HCT116 (cell line): ENCODE measurements at regions not wholly inside any gene's neighbourhood (a gene's known extent, or its start where the extent isn't known, plus 50 kb on each side); places are given as distances from the start of the nearest gene placed in this dataset.

Experiments
- ATAC-seq: fragments of 200-7000 bp; cut with Tn5 transposase; 2 replicates; pipeline ENCODE4 v1.9.1; 2020; ENCODE audit warnings: mild to moderate bottlenecking, moderate library complexity
- BruUV-seq: library from RNA; stranded (reverse); fragments of 400-500 nt; replicated peaks from 2 replicates; lab custom pipeline; 2021; lab: Mats Ljungman, UMichigan
- CTCF ChIA-PET: fragments of 300-600 bp; sonication (Branson Sonifier 250); formaldehyde crosslinking; loops from one replicate; lab custom pipeline; 2021; ENCODE audit warnings: antibody characterized with exemption; lab: Charles Lee
- POLR2A ChIA-PET: fragments of 300-600, 350-600 bp; sonication (Branson Sonifier 250); formaldehyde crosslinking; loops from one replicate; lab custom pipeline; 2021; ENCODE audit warnings: antibody characterized with exemption; lab: Charles Lee
- RAD21 ChIA-PET, 2 experiments: fragments of 300-600 bp; sonication (Branson Sonifier 250); formaldehyde crosslinking; loops; one replicate each; lab custom pipeline; 2023; ENCODE audit warnings: low total read pairs in 2 of 2; ENCODE audit not compliant: uncharacterized antibody in 2 of 2, unreplicated experiment in 2 of 2, low non-redundant PET in 1 of 2; lab: Charles Lee
- DNase-seq: peaks from one replicate; pipeline ENCODE4 v3.0.0-alpha.2; 2010; ENCODE audit warnings: low read depth, low spot score
- H2AFZ ChIP-seq: fragments of 200-600 bp; shearing (Covaris generic), sonication (generic); 2 replicates; pipeline ENCODE4 v1.6.1; 2017; ENCODE audit warnings: low read depth, mixed run types, mixed read lengths, antibody characterized with exemption, low read length; ENCODE audit not compliant: poor library complexity, severe bottlenecking
- H3K27ac ChIP-seq: 2 replicates; pipeline ENCODE4 v1.5.1; 2012; ENCODE audit warnings: low read depth, low read length
- H3K27me3 ChIP-seq: fragments of 200-600 bp; sonication (generic); 2 replicates; pipeline ENCODE4 v1.6.1; 2016; ENCODE audit warnings: mixed run types, low read length, mixed read lengths; ENCODE audit not compliant: insufficient read depth
- H3K36me3 ChIP-seq, 2 experiments: fragments of 200-500 bp in 1 of 2; fragments of 200-600 bp in 1 of 2; sonication (Bioruptor generic) in 1 of 2; sonication (generic) in 1 of 2; 2 replicates each; pipeline versions ENCODE4 v1.5.1 to v1.6.1; 2014 to 2016; ENCODE audit warnings: low read length in 2 of 2, inconsistent platforms in 1 of 2, mixed read lengths in 1 of 2, mixed run types in 1 of 2; ENCODE audit not compliant: insufficient read depth in 2 of 2, control insufficient read depth in 1 of 2
- H3K4me1 ChIP-seq, 2 experiments: fragments of 200-600 bp in 1 of 2; sonication (generic) in 1 of 2; 2 replicates each; pipeline versions ENCODE4 v1.5.1 to v1.6.1; 2012 to 2017; ENCODE audit warnings: low read length in 2 of 2, inconsistent platforms in 1 of 2, mild to moderate bottlenecking in 1 of 2, mixed read lengths in 1 of 2, mixed run types in 1 of 2, moderate library complexity in 1 of 2; ENCODE audit not compliant: insufficient read depth in 2 of 2, control insufficient read depth in 1 of 2
- H3K4me2 ChIP-seq: fragments of 200-600 bp; sonication (generic); 2 replicates; pipeline ENCODE4 v1.6.1; 2017; ENCODE audit warnings: mixed run types, low read length, mixed read lengths
- H3K4me3 ChIP-seq, 2 experiments: fragments of 200-600 bp in 1 of 2; sonication (generic) in 1 of 2; replicated peaks in 1 of 2; 2 replicates each; pipeline ENCODE4 v1.5.1; 2011 to 2016; ENCODE audit warnings: low read length in 2 of 2, control low read depth in 1 of 2, low read depth in 1 of 2, mild to moderate bottlenecking in 1 of 2, mixed read lengths in 1 of 2, mixed run types in 1 of 2
- H3K79me2 ChIP-seq: fragments of 200-600 bp; sonication (generic); 2 replicates; pipeline ENCODE4 v1.6.1; 2017; ENCODE audit warnings: mild to moderate bottlenecking, mixed run types, low read length, moderate library complexity, mixed read lengths; ENCODE audit not compliant: insufficient read depth
- H3K9ac ChIP-seq: fragments of 200-600 bp; sonication (generic); 2 replicates; pipeline ENCODE4 v1.6.1; 2016; ENCODE audit warnings: low read length, mixed read lengths
- H3K9me2 ChIP-seq: fragments of 200-600 bp; sonication (generic), shearing (Covaris generic); 2 replicates; pipeline ENCODE4 v1.6.1; 2017; ENCODE audit warnings: mixed run types, mild to moderate bottlenecking, moderate library complexity; ENCODE audit not compliant: insufficient read depth
- H3K9me3 ChIP-seq, 2 experiments: fragments of 200-500 bp in 1 of 2; fragments of 200-600 bp in 1 of 2; sonication (Bioruptor generic) in 1 of 2; sonication (generic) in 1 of 2; 2 replicates each; pipeline ENCODE4 v1.6.1; 2014 to 2017; ENCODE audit warnings: low read length in 2 of 2, mixed read lengths in 2 of 2, inconsistent platforms in 1 of 2, low read depth in 1 of 2, mild to moderate bottlenecking in 1 of 2, mixed run types in 1 of 2, moderate library complexity in 1 of 2; ENCODE audit not compliant: control insufficient read depth in 1 of 2, insufficient read depth in 1 of 2
- H4K20me1 ChIP-seq: fragments of 200-600 bp; sonication (generic), shearing (Covaris generic); 2 replicates; pipeline ENCODE4 v1.6.1; 2017; ENCODE audit warnings: mixed run types, mild to moderate bottlenecking, moderate library complexity; ENCODE audit not compliant: insufficient read depth
- CBX3 ChIP-seq: IDR thresholded peaks from 2 replicates; pipeline ENCODE4 v1.6.1; 2012; ENCODE audit warnings: low read depth
- CEBPB ChIP-seq: IDR thresholded peaks from 2 replicates; pipeline ENCODE4 v1.6.1; 2012; ENCODE audit warnings: low read depth
- EGR1 ChIP-seq: IDR thresholded peaks from 2 replicates; pipeline ENCODE4 v1.6.1; 2012; ENCODE audit warnings: low read depth
- ELF1 ChIP-seq: IDR thresholded peaks from 2 replicates; pipeline ENCODE4 v1.6.1; 2012; ENCODE audit warnings: low read depth, borderline replicate concordance
- EZH2 ChIP-seq: fragments of 200-600 bp; sonication (generic); IDR thresholded peaks from 2 replicates; pipeline ENCODE4 v1.6.1; 2017; ENCODE audit warnings: antibody characterized with exemption, mixed run types
- EZH2phosphoT487 ChIP-seq: fragments of 200-600 bp; IDR thresholded peaks from 2 replicates; pipeline ENCODE4 v1.6.1; 2018; ENCODE audit warnings: antibody characterized with exemption, borderline replicate concordance
- FOSL1 ChIP-seq: IDR thresholded peaks from 2 replicates; pipeline ENCODE4 v1.6.1; 2012; ENCODE audit warnings: low read depth
- JUND ChIP-seq: IDR thresholded peaks from 2 replicates; pipeline ENCODE4 v1.6.1; 2012
- POLR2A ChIP-seq: IDR thresholded peaks from 2 replicates; pipeline ENCODE4 v1.7.0; 2011; ENCODE audit warnings: borderline replicate concordance; ENCODE audit not compliant: insufficient read depth, insufficient read length; ENCODE audit errors: extremely low read depth
- RAD21 ChIP-seq: IDR thresholded peaks from 2 replicates; pipeline ENCODE4 v1.6.1; 2012; ENCODE audit warnings: low read depth, mild to moderate bottlenecking
- SRF ChIP-seq: IDR thresholded peaks from 2 replicates; pipeline ENCODE4 v1.6.1; 2012; ENCODE audit warnings: low read depth
- ZFX ChIP-seq: fragments of 450-650 bp; IDR thresholded peaks from 2 replicates; pipeline ENCODE4 v1.6.1; 2017
- intact Hi-C: fragments of 100-400 bp; cut with micrococcal nuclease; formaldehyde crosslinking; loops from 2 replicates; pipeline ENCODE4 v1.10.0; 2022
- TF ChIP-seq, protein P1 (sequence below): IDR thresholded peaks from 2 replicates; pipeline ENCODE4 v1.6.1; 2011; ENCODE audit warnings: mild to moderate bottlenecking, low read length, moderate library complexity; ENCODE audit not compliant: insufficient replicate concordance; ENCODE audit errors: extremely low read depth
- TF ChIP-seq, protein P2 (sequence below), 3 experiments: fragments of 200-600 bp in 1 of 3; sonication (generic) in 1 of 3; IDR thresholded peaks in 2 of 3; conservative IDR thresholded peaks in 1 of 3; 2 replicates each; pipeline ENCODE4 v1.5.1; 2012 to 2017; ENCODE audit warnings: low read depth in 2 of 3, low read length in 2 of 3, antibody characterized with exemption in 1 of 3, borderline replicate concordance in 1 of 3, control low read depth in 1 of 3, mild to moderate bottlenecking in 1 of 3, mixed read lengths in 1 of 3, mixed run types in 1 of 3, moderate library complexity in 1 of 3; ENCODE audit not compliant: insufficient read depth in 1 of 3
- TF ChIP-seq, protein P3 (sequence below): IDR thresholded peaks from 2 replicates; pipeline ENCODE4 v1.6.1; 2012; ENCODE audit warnings: low read depth

- H3K4me1 ChIP-seq: no peaks in the 10 kb centered on the region
- no peak overlapping the region for H2AFZ ChIP-seq
- no peaks in the 10 kb centered on the region for H4K20me1 ChIP-seq
- CTCF ChIA-PET: no interaction called here
- no peaks in the 10 kb centered on the region for H3K36me3 ChIP-seq
- H3K9ac ChIP-seq: no peak overlapping the region
- H3K27me3 ChIP-seq: no peaks in the 10 kb centered on the region; the same call in 1 of the 2 replicates
- ATAC-seq: no peak
- no peaks in the 10 kb centered on the region for H3K9me2 ChIP-seq
- TF ChIP-seq CBX3: no peak
- TF ChIP-seq, all 23 proteins: peak for 0
- no peak overlapping the region for H3K27ac ChIP-seq
- POLR2A ChIA-PET: no interaction called here
- H3K9me3 ChIP-seq: no peaks in the 10 kb centered on the region
- DNase-seq: no peak
- RAD21 ChIA-PET: no interaction called here
- H3K79me2 ChIP-seq: no peaks in the 10 kb centered on the region
- H3K4me2 ChIP-seq: no peak overlapping the region
- intact Hi-C loops: no loop called here
- BruUV-seq: no TSS peak
- H3K4me3 ChIP-seq: no peak overlapping the region
These were observed 437.3 kb upstream of the SYNCRIP start for GRCh38 chr6:86079938-86080337.

DNA sequence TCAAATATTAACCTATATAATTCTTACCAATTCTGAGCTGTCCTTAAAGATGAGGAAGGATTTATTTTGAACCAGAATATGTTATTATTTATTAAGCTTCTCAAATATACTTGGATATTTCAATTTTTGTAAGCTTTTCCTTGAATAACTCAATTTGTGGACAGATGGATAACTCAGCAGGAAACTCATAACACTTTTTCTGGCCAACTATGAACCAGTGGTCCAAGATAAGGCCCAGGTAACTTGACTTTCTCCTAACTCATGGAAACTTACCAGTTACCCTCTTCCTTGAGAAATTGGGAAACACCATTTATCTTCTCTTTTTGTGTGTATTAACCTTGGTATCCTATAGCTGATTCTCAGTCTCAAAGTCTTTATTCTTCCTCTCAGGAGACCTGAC is 427.5 kb upstream of the SYNCRIP start:
- no peaks in the 10 kb centered on the region for H3K9me3 ChIP-seq
- ChIA-PET RAD21 (no interaction called here), CTCF (no interaction called here), POLR2A (no interaction called here)
- H3K79me2 ChIP-seq: no peaks in the 10 kb centered on the region
- no peaks in the 10 kb centered on the region for H4K20me1 ChIP-seq
- H3K27me3 ChIP-seq: peaks cover 14% of the 10 kb centered on the region; the same call in 1 of the 2 replicates
- intact Hi-C loops: no loop called here
- no peak for DNase-seq
- H3K4me2 ChIP-seq: no peak overlapping the region
- no peak for ATAC-seq
- no peak overlapping the region for H3K9ac ChIP-seq
- H3K9me2 ChIP-seq: no peaks in the 10 kb centered on the region
- no peaks in the 10 kb centered on the region for H3K36me3 ChIP-seq
- H3K4me3 ChIP-seq: no peak overlapping the region
- H3K4me1 ChIP-seq: no peaks in the 10 kb centered on the region
- H3K27ac ChIP-seq: no peak overlapping the region
- BruUV-seq: no TSS peak
- H2AFZ ChIP-seq: no peak overlapping the region
- TF ChIP-seq JUND (no peak), ELF1 (no peak), CBX3 (no peak), CEBPB (no peak), FOSL1 (no peak), RAD21 (no peak), POLR2A (no peak), EZH2phosphoT487 (no peak), EZH2 (no peak), EGR1 (no peak), ZFX (no peak), SRF (no peak)
- TF ChIP-seq, protein P1, sequence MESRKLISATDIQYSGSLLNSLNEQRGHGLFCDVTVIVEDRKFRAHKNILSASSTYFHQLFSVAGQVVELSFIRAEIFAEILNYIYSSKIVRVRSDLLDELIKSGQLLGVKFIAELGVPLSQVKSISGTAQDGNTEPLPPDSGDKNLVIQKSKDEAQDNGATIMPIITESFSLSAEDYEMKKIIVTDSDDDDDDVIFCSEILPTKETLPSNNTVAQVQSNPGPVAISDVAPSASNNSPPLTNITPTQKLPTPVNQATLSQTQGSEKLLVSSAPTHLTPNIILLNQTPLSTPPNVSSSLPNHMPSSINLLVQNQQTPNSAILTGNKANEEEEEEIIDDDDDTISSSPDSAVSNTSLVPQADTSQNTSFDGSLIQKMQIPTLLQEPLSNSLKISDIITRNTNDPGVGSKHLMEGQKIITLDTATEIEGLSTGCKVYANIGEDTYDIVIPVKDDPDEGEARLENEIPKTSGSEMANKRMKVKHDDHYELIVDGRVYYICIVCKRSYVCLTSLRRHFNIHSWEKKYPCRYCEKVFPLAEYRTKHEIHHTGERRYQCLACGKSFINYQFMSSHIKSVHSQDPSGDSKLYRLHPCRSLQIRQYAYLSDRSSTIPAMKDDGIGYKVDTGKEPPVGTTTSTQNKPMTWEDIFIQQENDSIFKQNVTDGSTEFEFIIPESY: no peak
- TF ChIP-seq, protein P2, sequence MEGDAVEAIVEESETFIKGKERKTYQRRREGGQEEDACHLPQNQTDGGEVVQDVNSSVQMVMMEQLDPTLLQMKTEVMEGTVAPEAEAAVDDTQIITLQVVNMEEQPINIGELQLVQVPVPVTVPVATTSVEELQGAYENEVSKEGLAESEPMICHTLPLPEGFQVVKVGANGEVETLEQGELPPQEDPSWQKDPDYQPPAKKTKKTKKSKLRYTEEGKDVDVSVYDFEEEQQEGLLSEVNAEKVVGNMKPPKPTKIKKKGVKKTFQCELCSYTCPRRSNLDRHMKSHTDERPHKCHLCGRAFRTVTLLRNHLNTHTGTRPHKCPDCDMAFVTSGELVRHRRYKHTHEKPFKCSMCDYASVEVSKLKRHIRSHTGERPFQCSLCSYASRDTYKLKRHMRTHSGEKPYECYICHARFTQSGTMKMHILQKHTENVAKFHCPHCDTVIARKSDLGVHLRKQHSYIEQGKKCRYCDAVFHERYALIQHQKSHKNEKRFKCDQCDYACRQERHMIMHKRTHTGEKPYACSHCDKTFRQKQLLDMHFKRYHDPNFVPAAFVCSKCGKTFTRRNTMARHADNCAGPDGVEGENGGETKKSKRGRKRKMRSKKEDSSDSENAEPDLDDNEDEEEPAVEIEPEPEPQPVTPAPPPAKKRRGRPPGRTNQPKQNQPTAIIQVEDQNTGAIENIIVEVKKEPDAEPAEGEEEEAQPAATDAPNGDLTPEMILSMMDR (IDR thresholded peaks at IDR 0.05 in 2 of 3, conservative IDR thresholded peaks at IDR 0.05 in 1 of 3; ENCODE audit: borderline replicate concordance in 1 of 3, insufficient read depth in 1 of 3, low read depth in 2 of 3, low read length in 2 of 3): no peak
- TF ChIP-seq, protein P3, sequence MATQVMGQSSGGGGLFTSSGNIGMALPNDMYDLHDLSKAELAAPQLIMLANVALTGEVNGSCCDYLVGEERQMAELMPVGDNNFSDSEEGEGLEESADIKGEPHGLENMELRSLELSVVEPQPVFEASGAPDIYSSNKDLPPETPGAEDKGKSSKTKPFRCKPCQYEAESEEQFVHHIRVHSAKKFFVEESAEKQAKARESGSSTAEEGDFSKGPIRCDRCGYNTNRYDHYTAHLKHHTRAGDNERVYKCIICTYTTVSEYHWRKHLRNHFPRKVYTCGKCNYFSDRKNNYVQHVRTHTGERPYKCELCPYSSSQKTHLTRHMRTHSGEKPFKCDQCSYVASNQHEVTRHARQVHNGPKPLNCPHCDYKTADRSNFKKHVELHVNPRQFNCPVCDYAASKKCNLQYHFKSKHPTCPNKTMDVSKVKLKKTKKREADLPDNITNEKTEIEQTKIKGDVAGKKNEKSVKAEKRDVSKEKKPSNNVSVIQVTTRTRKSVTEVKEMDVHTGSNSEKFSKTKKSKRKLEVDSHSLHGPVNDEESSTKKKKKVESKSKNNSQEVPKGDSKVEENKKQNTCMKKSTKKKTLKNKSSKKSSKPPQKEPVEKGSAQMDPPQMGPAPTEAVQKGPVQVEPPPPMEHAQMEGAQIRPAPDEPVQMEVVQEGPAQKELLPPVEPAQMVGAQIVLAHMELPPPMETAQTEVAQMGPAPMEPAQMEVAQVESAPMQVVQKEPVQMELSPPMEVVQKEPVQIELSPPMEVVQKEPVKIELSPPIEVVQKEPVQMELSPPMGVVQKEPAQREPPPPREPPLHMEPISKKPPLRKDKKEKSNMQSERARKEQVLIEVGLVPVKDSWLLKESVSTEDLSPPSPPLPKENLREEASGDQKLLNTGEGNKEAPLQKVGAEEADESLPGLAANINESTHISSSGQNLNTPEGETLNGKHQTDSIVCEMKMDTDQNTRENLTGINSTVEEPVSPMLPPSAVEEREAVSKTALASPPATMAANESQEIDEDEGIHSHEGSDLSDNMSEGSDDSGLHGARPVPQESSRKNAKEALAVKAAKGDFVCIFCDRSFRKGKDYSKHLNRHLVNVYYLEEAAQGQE: no peak
